GM12878 (cell line): ENCODE measurements at regions not wholly inside any gene's neighbourhood (a gene's known extent, or its start where the extent isn't known, plus 50 kb on each side); places are given as distances from the start of the nearest gene placed in this dataset.

Experiments
- ATAC-seq: fragments of 200-7000 bp; cut with Tn5 transposase; 3 replicates; pipeline ENCODE4 v1.9.1; 2020; ENCODE audit warnings: mild to moderate bottlenecking, moderate library complexity
- BruUV-seq: library from RNA; stranded (reverse); fragments of 400-500 nt; replicated peaks from 2 replicates; lab custom pipeline; 2021; lab: Mats Ljungman, UMichigan
- CTCF ChIA-PET: fragments of 300-600 bp; sonication (Branson Sonifier 250); formaldehyde crosslinking; extraction: SDS; loops from one replicate; lab custom pipeline; 2021; ENCODE audit warnings: inconsistent platforms; lab: Yijun Ruan, JAX
- POLR2A ChIA-PET: fragments of 350-600 bp; formaldehyde crosslinking; extraction: SDS; loops from one replicate; lab custom pipeline; 2021; ENCODE audit warnings: inconsistent platforms; lab: Charles Lee
- RAD21 ChIA-PET: fragments of 300-600 bp; sonication (Branson Sonifier 250); formaldehyde crosslinking; loops from one replicate; lab custom pipeline; 2023; ENCODE audit warnings: antibody characterized with exemption; ENCODE audit not compliant: unreplicated experiment; lab: Charles Lee
- SMC1A ChIA-PET: fragments of 300-600 bp; sonication (Branson Sonifier 250); formaldehyde crosslinking; loops from one replicate; lab custom pipeline; 2023; ENCODE audit not compliant: unreplicated experiment, uncharacterized antibody; lab: Charles Lee
- DNase-seq: peaks from one replicate; pipeline ENCODE4 v3.0.0-alpha.2; 2011; ENCODE audit warnings: low read depth, low spot score
- FAIRE-seq: peaks from 3 replicates; lab custom pipeline; 2011; peaks lifted over from hg19 to GRCh38; lab: Jason Lieb, UNC
- H2AFZ ChIP-seq: 2 replicates; pipeline ENCODE4 v1.6.0; 2011; ENCODE audit warnings: low read depth, low read length, control low read depth; ENCODE audit not compliant: control insufficient read depth
- H3K27ac ChIP-seq: 2 replicates; pipeline ENCODE4 v1.5.1; 2011; ENCODE audit warnings: control low read depth; ENCODE audit not compliant: control insufficient read depth, insufficient read depth
- H3K27me3 ChIP-seq, 2 experiments: replicated peaks in 1 of 2; 2 replicates each; pipeline versions ENCODE4 v1.6.0 to v1.6.1; 2011; ENCODE audit warnings: low read length in 1 of 2; ENCODE audit not compliant: control insufficient read depth in 2 of 2, insufficient read depth in 2 of 2
- H3K36me3 ChIP-seq, 2 experiments: 2 replicates each; pipeline ENCODE4 v1.5.1; 2011; ENCODE audit warnings: low read length in 1 of 2; ENCODE audit not compliant: control insufficient read depth in 2 of 2, insufficient read depth in 2 of 2
- H3K4me1 ChIP-seq: 2 replicates; pipeline ENCODE4 v1.6.1; 2011; ENCODE audit warnings: mild to moderate bottlenecking, low read length, moderate library complexity, mixed read lengths; ENCODE audit not compliant: control insufficient read depth, insufficient read depth
- H3K4me2 ChIP-seq: 2 replicates; pipeline ENCODE4 v1.6.0; 2011; ENCODE audit warnings: control low read depth; ENCODE audit not compliant: control insufficient read depth, insufficient read depth
- H3K4me3 ChIP-seq: fragments of 200-600 bp; sonication (generic); 2 replicates; pipeline ENCODE4 v1.5.1; 2016
- H3K79me2 ChIP-seq: 2 replicates; pipeline ENCODE4 v1.6.0; 2011; ENCODE audit warnings: low read length; ENCODE audit not compliant: control insufficient read depth, insufficient read depth
- H3K9ac ChIP-seq: 2 replicates; pipeline ENCODE4 v1.8.0; 2011; ENCODE audit warnings: low read length, control low read depth, mixed read lengths; ENCODE audit not compliant: control insufficient read depth, insufficient read depth
- H3K9me3 ChIP-seq: replicated peaks from 3 replicates; pipeline ENCODE4 v1.5.1; 2011; ENCODE audit warnings: mild to moderate bottlenecking, low read length; ENCODE audit not compliant: control insufficient read depth, insufficient read depth
- H4K20me1 ChIP-seq: 2 replicates; pipeline ENCODE4 v1.6.0; 2011; ENCODE audit not compliant: control insufficient read depth, insufficient read depth
- CBFB ChIP-seq: IDR thresholded peaks from 2 replicates; pipeline ENCODE4 v1.6.1; 2016; ENCODE audit warnings: antibody characterized with exemption, low read depth
- FOXK2 ChIP-seq: fragments of 450-650 bp; IDR thresholded peaks from 2 replicates; pipeline ENCODE4 v1.6.1; 2017; ENCODE audit warnings: mild to moderate bottlenecking, moderate library complexity
- GATAD2B ChIP-seq: fragments of 450-650 bp; conservative IDR thresholded peaks from 2 replicates; pipeline ENCODE4 v1.6.1; 2017; ENCODE audit warnings: low read depth, mild to moderate bottlenecking, moderate library complexity
- MTA2 ChIP-seq: fragments of 450-650 bp; IDR thresholded peaks from 2 replicates; pipeline ENCODE4 v1.6.1; 2016; ENCODE audit warnings: low read depth, mild to moderate bottlenecking, moderate library complexity
- MYC ChIP-seq: IDR thresholded peaks from 2 replicates; pipeline ENCODE4 v1.6.1; 2011; ENCODE audit warnings: mild to moderate bottlenecking, low read length, moderate library complexity, inconsistent platforms; ENCODE audit not compliant: insufficient read depth, insufficient replicate concordance, insufficient read length, severe bottlenecking
- RAD21 ChIP-seq: IDR thresholded peaks from 2 replicates; pipeline ENCODE4 v1.6.1; 2011; ENCODE audit warnings: mild to moderate bottlenecking, low read depth, low read length, moderate library complexity; ENCODE audit not compliant: insufficient read depth
- REST ChIP-seq: IDR thresholded peaks from 2 replicates; pipeline ENCODE4 v1.6.1; 2012; ENCODE audit warnings: mild to moderate bottlenecking, low read depth, low read length
- SMARCA5 ChIP-seq: fragments of 450-650 bp; IDR thresholded peaks from 2 replicates; pipeline ENCODE4 v1.6.1; 2017; ENCODE audit warnings: mild to moderate bottlenecking
- WGBS: methylation state at CpG from one replicate; pipeline ENCODE4 v1.1.6; 2016; ENCODE audit warnings: low lambda C conversion rate; ENCODE audit not compliant: insufficient replicate concordance, insufficient coverage; ENCODE audit errors: missing lambda C conversion rate; 5-methylcytosine and 5-hydroxymethylcytosine counted together
- in situ Hi-C: fragments of 300-500 bp; cut with MboI; formaldehyde crosslinking; loops from 9 replicates; pipeline ENCODE4 v1.14.3; 2018; ENCODE audit warnings: mixed read lengths
- intact Hi-C: fragments of 100-400 bp; cut with micrococcal nuclease; formaldehyde crosslinking; loops from one replicate; pipeline ENCODE4 v1.14.2; 2022; ENCODE audit not compliant: unreplicated experiment
- TF ChIP-seq, protein P1 (sequence below): fragments of 450-650 bp; IDR thresholded peaks from 2 replicates; pipeline ENCODE4 v1.6.1; 2016; ENCODE audit warnings: mild to moderate bottlenecking
- TF ChIP-seq, protein P2 (sequence below): fragments of 450-650 bp; IDR thresholded peaks from 2 replicates; pipeline ENCODE4 v1.6.1; 2017; ENCODE audit warnings: mild to moderate bottlenecking, moderate library complexity

DNA sequence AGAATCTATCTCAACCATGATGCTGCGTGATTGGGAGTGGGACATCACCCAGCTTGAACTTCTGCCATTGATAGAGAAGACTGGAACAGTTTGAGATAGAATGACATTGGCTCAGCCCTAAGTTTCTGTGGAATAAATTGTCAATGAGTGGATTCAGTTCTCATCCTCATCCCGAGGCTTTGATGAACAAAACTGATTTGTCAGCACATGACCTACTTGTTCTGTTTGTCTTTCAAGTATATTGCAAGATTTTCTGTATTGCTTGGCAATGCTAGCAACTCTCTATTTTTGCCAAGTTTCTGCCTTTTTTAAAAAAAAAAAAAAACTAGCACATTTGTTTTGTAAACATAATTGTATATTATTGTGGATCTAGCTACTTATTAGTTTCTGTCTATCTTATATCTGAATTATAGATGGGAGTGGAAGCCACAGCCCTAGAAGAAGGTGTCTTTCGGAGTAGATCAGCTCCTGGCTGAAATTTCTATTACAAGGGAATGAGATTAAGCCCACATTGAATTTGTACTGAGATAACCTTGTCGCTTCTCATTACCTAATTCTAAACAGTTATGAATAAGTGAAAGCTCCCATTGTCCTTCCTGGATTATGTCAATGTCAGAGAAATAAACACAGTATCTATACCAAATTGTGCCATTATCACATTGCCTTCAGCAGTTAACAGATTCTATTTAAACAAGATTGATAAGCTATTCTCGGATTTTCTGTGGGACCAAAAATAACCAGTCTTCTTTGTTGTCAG, 166.1 kb downstream of the TNFSF13B start:
- CTCF ChIA-PET: no interaction called here
- intact Hi-C loops (no loop called here), in situ Hi-C loops (no loop called here)
- Histone ChIP-seq H3K9ac (no peak overlapping the region), H3K4me3 (no peak overlapping the region), H3K4me1 (no peaks in the 10 kb centered on the region), H2AFZ (no peak overlapping the region), H3K9me3 (no peaks in the 10 kb centered on the region), H3K4me2 (no peak overlapping the region), H4K20me1 (no peaks in the 10 kb centered on the region), H3K79me2 (no peaks in the 10 kb centered on the region), H3K27ac (no peak overlapping the region), H3K36me3 (no peaks in the 10 kb centered on the region), H3K27me3 (no peaks in the 10 kb centered on the region)
- SMC1A ChIA-PET: no interaction called here
- BruUV-seq: no TSS peak
- ATAC-seq (no peak), FAIRE-seq (no peak), DNase-seq (no peak)
- 19% methylated on average over 5 of the region's 5 CpGs for WGBS
- TF ChIP-seq MYC: no peak
- TF ChIP-seq REST: no peak
- no peak for TF ChIP-seq CBFB
- TF ChIP-seq FOXK2: no peak
- no peak for TF ChIP-seq RAD21
- no peak for TF ChIP-seq MTA2
- no peak for TF ChIP-seq GATAD2B
- TF ChIP-seq, protein P1, sequence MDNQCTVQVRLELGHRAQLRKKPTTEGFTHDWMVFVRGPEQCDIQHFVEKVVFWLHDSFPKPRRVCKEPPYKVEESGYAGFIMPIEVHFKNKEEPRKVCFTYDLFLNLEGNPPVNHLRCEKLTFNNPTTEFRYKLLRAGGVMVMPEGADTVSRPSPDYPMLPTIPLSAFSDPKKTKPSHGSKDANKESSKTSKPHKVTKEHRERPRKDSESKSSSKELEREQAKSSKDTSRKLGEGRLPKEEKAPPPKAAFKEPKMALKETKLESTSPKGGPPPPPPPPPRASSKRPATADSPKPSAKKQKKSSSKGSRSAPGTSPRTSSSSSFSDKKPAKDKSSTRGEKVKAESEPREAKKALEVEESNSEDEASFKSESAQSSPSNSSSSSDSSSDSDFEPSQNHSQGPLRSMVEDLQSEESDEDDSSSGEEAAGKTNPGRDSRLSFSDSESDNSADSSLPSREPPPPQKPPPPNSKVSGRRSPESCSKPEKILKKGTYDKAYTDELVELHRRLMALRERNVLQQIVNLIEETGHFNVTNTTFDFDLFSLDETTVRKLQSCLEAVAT: no peak
- TF ChIP-seq SMARCA5: no peak
- TF ChIP-seq, protein P2, sequence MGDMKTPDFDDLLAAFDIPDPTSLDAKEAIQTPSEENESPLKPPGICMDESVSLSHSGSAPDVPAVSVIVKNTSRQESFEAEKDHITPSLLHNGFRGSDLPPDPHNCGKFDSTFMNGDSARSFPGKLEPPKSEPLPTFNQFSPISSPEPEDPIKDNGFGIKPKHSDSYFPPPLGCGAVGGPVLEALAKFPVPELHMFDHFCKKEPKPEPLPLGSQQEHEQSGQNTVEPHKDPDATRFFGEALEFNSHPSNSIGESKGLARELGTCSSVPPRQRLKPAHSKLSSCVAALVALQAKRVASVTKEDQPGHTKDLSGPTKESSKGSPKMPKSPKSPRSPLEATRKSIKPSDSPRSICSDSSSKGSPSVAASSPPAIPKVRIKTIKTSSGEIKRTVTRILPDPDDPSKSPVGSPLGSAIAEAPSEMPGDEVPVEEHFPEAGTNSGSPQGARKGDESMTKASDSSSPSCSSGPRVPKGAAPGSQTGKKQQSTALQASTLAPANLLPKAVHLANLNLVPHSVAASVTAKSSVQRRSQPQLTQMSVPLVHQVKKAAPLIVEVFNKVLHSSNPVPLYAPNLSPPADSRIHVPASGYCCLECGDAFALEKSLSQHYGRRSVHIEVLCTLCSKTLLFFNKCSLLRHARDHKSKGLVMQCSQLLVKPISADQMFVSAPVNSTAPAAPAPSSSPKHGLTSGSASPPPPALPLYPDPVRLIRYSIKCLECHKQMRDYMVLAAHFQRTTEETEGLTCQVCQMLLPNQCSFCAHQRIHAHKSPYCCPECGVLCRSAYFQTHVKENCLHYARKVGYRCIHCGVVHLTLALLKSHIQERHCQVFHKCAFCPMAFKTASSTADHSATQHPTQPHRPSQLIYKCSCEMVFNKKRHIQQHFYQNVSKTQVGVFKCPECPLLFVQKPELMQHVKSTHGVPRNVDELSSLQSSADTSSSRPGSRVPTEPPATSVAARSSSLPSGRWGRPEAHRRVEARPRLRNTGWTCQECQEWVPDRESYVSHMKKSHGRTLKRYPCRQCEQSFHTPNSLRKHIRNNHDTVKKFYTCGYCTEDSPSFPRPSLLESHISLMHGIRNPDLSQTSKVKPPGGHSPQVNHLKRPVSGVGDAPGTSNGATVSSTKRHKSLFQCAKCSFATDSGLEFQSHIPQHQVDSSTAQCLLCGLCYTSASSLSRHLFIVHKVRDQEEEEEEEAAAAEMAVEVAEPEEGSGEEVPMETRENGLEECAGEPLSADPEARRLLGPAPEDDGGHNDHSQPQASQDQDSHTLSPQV: no peak
- RAD21 ChIA-PET: no interaction called here
- POLR2A ChIA-PET: no interaction called here
